Activated T-helper 1 cell treated with Interleukin-2 at 50 U/mL for 16 hours (primary cell): ENCODE measurements at regions not wholly inside any gene's neighbourhood (a gene's known extent, or its start where the extent isn't known, plus 50 kb on each side); places are given as distances from the start of the nearest gene placed in this dataset.

Experiments used
- DNase-seq: peaks from one replicate; pipeline ENCODE4 v3.0.0-alpha.2; 2020; ENCODE audit warnings: low read depth

DNA sequence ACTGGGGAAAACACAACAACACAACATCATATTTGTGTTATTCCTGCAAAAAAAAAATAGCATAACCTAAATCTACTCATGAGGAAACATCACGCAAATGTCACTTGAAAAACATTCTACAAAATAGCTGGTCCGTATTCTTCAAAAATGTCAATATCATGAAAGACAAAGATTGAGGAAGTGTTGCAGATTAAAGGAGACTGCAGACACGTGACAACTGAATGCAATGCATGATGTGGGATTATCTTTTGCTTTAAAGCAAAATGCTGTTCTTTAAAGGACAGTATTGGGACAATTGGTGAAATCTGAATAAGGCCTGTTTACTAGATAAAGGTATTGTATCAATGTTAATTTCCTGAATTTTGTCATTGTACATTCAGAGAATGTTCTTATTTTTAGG, 157.7 kb downstream of the SMIM20 start:
- DNase-seq: no peak

GRCh38 chr4:26073886-26074560, 160.0 kb downstream of the SMIM20 start:
- no peak for DNase-seq

DNA sequence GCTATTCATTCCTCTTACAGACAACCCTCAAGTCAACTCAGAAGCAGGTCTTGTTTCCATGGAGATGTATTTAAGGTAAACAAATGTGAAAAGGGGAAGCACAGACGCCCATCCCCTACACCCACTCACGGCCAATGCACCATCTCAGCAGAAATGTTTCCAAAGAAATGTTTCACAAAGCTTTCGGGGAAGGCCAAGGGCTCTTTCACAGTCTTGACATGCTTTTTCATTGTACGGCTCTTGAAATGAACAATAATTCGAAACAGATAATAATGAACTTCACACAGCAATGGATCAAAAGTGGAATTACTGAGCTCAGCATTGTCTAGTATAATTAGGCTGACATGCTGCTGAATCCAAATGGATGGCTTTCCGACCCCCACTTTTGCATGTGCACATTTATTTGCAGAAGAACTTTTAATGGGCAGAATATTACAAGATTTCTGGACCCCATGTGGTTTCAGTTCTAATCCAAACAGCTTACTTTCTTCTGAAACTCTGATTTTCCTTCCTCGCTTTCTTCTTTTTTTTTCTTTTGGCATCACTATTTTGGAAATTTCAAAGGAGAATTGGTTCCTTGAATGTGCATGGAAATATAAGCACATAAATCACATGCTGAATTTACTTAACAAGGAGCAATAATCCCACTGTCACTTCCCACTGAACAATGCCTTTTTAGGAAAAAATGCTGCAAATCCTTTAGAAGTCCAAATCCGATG, 160.9 kb downstream of the SMIM20 start:
- no peak for DNase-seq

GRCh38 chr4:26075583-26075982, 161.6 kb downstream of the SMIM20 start:
- no peak for DNase-seq

DNA sequence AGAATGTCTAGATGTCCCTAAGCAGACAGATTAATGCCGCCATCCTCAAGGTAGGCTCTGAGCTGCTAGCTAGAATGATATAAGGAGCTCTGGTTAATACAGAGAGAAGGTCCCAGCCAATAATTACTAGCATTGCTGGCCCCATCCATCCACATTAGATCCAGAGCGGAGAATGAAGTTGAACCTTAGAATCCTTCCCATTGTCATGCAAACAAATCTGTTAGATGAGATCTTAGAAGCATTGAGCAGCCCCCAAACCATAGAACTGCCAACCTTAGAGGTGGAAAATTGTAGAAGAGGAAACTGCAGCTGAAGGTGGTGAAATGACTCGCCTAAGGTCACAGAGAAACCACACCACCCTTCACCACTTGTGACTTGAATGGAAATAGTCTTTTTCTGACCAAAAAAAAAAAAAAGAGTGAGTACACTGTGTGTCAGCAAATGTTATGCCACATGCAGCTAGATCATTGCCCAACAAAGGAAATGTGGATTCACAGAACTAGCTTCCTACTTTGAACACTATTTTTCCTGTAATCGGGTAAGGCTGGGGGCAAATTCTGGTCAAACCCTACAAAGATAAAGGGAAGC, 162.1 kb downstream of the SMIM20 start:
- DNase-seq: no peak

GRCh38 chr4:26076896-26077295, 162.9 kb downstream of the SMIM20 start:
- no peak for DNase-seq

DNA sequence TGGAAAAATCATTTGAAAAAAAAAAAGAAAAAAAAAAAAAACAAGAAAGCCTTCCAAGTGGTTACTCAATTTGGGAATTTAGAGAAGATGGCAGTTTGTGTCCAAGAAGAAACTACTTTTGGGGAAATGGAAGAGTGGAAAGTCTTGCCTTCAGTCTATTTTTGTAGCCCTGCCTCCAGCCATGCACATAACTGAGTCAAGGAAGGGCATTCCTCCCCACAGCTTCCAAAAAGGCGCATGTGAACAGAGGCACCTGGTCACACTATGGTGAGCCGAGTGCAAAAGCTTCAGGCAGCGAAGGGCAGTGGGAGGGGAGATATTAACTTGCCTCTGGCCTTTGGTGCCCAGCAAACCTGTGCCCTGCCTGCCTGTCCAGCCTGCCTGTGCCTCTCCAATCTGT, 163.7 kb downstream of the SMIM20 start:
- DNase-seq: no peak

GRCh38 chr4:26080870-26081628, 167.0 kb downstream of the SMIM20 start:
- no peak for DNase-seq

DNA sequence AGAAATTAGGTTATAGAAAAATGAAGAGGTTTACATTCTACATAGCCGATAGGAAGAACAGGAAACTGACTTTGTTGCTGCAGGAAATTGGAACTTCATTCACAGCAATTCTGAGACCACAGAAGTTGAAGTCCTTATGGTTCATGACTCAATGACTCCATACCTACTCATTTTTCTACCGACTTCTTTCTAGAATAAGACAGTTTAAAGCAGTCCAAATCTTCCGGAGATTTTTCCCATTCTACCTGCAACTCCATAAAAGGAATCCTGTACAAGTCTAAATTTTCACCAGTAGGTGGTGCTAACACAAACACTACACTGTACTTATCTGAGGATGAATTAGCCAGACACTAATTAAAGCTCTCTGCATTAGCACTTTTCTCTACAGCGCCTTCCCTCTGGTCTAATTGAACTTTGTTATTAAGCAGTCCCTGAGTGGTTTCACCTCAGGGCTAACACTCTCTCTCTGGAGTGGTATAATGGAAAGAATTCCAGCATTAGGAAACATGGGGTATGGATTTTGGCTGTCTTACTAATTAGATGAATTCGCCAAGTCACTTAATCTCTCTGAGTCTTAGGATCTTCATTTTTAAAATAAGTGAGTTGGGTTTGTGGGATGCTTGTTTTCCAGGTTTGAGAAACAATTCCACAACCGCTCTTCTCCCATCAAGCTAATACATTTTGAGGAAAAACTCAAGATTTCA, 167.9 kb downstream of the SMIM20 start:
- no peak for DNase-seq

DNA sequence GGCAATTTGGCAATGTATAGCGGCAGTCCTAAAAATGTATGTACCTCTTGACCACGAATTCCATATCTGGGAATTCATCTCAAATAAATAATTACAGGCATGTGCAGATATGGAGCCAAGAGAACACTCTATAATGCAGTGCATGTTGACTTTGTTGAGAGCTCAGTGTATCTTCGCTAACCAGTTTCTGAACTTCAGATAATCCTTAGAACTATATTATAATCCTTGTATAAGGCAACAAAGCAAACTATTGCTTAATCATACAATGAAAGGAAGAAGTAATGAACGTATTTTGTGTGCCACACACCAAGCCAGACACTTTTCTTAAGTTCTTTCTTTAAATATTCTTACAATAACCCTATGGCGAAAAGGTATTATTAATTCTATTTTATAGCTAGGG, 168.5 kb downstream of the SMIM20 start:
- DNase-seq: no peak

GRCh38 chr4:26083987-26084386, 170.0 kb downstream of the SMIM20 start:
- no peak for DNase-seq

- DNase-seq: no peak
Measured at GRCh38 chr4:26084414-26084813, 170.4 kb downstream of the SMIM20 start.

DNA sequence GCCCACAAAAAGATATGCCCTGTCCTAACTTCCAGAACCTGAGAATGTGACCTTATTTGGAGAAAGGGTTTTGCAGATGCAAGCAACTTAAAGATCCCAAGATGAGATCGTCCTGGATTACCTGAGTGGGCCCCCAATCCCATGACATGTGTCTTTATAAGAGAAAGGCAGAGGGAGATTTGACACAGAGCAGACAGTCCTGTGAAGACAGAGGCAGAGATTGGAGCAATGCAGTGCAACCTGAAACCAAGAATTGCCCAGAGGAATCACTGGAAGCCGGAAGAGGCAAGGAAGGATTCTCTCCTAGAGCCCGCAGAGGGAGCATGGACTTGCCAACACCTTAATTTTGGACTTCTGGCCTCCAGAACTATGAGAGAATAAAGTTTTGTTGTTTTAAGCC, 171.5 kb downstream of the SMIM20 start:
- DNase-seq: no peak

GRCh38 chr4:26086621-26087441, 172.8 kb downstream of the SMIM20 start:
- DNase-seq: no peak

DNA sequence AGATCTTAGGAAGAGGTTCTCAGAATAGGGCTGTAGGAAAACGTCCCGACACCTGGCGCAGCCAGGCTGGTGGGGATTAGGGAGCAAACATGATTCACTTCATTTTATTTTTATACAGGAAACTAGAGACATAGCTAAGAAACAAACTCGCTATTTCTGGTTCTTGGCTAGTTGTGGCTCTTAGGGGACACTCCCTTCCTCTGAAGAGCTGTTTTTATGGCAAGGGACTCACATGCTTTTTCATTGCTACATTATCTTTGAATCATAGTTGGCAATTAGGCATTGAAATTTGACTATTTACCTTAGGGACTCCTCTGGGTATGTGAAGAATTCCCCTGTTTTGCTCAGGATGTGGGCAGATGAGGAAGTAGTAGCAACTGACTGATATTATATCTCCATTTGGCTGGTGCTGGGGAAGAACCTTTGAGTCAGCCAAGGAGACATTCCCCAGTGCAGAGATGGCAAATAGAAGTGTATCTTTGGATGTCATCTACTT, 174.5 kb downstream of the SMIM20 start:
- no peak for DNase-seq

DNA sequence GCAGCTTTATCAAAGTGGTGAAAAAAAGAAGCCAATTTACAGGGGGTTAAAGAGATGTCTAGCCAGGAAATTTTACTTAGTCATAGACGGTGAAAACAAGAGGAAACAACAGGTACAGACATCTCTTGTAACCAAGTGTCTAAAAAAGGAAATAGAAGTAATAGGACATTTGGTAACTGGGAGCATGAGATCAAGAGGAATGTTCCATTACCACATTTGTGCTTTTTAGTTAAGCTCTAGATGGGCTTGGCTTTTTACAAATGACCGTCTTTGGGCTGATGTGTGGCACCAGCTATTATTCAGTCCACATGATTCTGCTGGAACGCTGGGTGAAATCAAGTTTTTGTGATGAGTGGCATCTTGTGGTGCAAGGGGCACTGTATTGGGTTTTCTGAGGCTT, 179.5 kb downstream of the SMIM20 start:
- DNase-seq: no peak

DNA sequence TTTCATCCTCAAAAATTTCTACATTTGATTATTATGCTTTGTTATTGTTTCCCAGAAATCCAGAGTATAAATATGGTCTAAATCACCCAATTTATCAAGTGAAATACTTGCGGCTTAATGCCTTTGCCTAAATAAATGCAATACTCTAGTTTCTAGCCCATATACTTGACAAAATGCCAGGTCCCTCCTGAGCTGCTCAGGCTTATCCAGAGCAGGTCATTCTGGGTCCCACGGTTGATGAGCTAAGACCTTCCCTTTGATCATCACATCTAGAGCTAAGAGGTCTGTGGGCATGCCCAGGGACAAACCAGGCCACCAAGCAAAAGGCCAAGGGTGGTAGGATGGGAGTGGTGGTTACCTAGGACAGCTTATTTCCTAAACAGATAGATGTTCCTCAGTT, 180.1 kb downstream of the SMIM20 start:
- no peak for DNase-seq

GRCh38 chr4:26094911-26095310, 180.9 kb downstream of the SMIM20 start:
- no peak for DNase-seq

DNA sequence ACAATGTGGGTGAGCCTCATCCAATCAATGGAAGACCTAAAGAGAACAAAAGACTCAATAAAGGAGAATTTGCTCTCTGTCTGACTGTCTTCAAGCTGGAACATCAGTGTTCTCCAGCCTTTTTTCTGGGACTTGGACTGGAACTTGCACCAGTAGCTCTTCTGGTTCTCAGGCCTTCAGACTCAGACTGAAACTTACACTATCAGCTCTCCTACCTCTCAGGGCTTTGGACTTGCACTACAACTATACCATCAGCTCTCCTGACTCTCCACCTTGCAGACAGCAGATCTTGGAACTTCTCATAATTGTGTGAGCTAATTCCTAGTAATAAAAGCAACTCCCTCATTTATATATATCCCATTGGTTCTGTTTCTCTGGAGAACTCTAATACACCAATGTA, 185.9 kb downstream of the SMIM20 start:
- no peak for DNase-seq

- DNase-seq: no peak
Measured at GRCh38 chr4:26101011-26101410, 187.0 kb downstream of the SMIM20 start.

DNA sequence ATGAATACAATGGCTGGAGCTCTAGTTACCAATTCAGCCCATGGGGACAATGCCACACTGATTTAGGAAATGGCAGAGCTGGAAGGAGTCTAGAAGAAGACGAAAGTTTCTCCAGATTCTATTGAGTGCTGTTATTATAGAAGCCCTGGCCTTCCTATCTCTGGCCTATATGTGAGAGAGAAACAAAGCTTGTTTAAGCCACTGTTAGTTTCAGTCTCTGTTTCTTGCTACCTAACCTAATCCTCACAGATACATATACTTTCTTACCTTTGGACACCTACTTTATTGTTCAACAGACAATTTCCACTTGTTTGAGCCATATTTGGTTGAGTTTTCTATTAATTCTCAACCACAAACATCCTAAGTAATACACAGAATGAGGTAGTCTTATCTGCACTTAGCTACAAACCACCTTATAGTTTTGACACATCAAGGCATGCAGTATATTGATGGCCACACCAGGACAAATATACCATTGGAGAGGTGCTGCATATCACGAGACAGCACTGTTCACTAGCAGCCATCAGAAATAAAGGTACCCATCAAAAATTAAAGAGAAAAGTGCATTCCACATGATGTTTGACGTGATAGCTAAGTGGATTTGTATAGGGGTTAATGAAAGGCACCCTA, 190.2 kb downstream of the SMIM20 start:
- no peak for DNase-seq
